Neutrophil (primary cell): ENCODE measurements at regions not wholly inside any gene's neighbourhood (a gene's known extent, or its start where the extent isn't known, plus 50 kb on each side); places are given as distances from the start of the nearest gene placed in this dataset.

Experiments used
- H3K27ac ChIP-seq: fragments of 200-600 bp; sonication (generic); 2 replicates; pipeline ENCODE4 v1.5.1; 2016; ENCODE audit warnings: mild to moderate bottlenecking, moderate library complexity
- H3K27me3 ChIP-seq: fragments of 200-600 bp; sonication (generic); 2 replicates; pipeline ENCODE4 v1.6.0; 2016; ENCODE audit warnings: mild to moderate bottlenecking
- H3K36me3 ChIP-seq: fragments of 200-600 bp; sonication (generic); 2 replicates; pipeline ENCODE4 v1.5.1; 2017
- H3K4me1 ChIP-seq, 2 experiments: fragments of 200-600 bp in 1 of 2; sonication (generic) in 1 of 2; 1 replicate in 1 of 2; 2 replicates in 1 of 2; pipeline versions ENCODE4 v1.5.1 to v1.6.1; 2013 to 2016; ENCODE audit warnings: low read depth in 1 of 2, low read length in 1 of 2, mild to moderate bottlenecking in 1 of 2, moderate library complexity in 1 of 2; ENCODE audit not compliant: control insufficient read depth in 1 of 2, insufficient read depth in 1 of 2
- H3K4me3 ChIP-seq, 2 experiments: fragments of 200-600 bp in 1 of 2; sonication (generic) in 1 of 2; 1 replicate in 1 of 2; 2 replicates in 1 of 2; pipeline ENCODE4 v1.5.1; 2013 to 2016; ENCODE audit warnings: low read depth in 1 of 2, low read length in 1 of 2, mild to moderate bottlenecking in 1 of 2, moderate library complexity in 1 of 2
- H3K9me3 ChIP-seq: fragments of 200-600 bp; sonication (generic); 2 replicates; pipeline ENCODE4 v1.5.1; 2016
- CTCF ChIP-seq: fragments of 200-600 bp; sonication (generic); IDR thresholded peaks from 2 replicates; pipeline ENCODE4 v1.5.1; 2016; ENCODE audit warnings: antibody characterized with exemption

DNA sequence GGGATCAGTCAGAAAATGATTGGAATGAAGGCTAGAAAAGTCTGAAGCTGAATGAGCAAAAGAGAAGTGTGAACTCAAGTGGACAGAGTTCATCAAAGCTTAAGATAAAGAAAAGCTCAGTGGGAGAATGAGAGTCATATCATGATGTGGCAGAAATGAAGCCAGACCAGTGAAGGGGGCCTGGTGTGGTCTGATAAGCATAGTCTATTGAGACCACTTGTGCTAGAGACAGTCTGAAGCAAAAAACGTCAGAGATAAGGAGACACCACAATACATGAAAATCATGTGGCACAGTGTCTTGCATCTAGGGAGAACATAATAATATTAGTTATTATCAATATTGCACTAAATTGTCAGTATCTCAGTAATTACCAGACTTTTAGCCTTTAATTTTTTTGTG, 601.5 kb downstream of the UTRN start:
- no peaks in the 10 kb centered on the region for H3K36me3 ChIP-seq
- no peaks in the 10 kb centered on the region for H3K27me3 ChIP-seq
- no peak overlapping the region for H3K4me3 ChIP-seq
- H3K27ac ChIP-seq = no peak overlapping the region
- no peak for TF ChIP-seq CTCF
- H3K4me1 ChIP-seq = no peaks in the 10 kb centered on the region
- no peaks in the 10 kb centered on the region for H3K9me3 ChIP-seq

GRCh38 chr6:144888621-144889020, 603.5 kb downstream of the UTRN start:
- TF ChIP-seq CTCF = no peak
- no peaks in the 10 kb centered on the region for H3K4me1 ChIP-seq
- H3K27me3 ChIP-seq = no peaks in the 10 kb centered on the region
- H3K36me3 ChIP-seq = no peaks in the 10 kb centered on the region
- no peak overlapping the region for H3K27ac ChIP-seq
- no peak overlapping the region for H3K4me3 ChIP-seq
- H3K9me3 ChIP-seq = no peaks in the 10 kb centered on the region

GRCh38 chr6:144893680-144894151, 608.6 kb downstream of the UTRN start:
- TF ChIP-seq CTCF = no peak
- no peak overlapping the region for H3K27ac ChIP-seq
- H3K4me1 ChIP-seq = peaks cover 0 to 4% of the 10 kb centered on the region in 2 experiments
- H3K4me3 ChIP-seq = no peak overlapping the region
- no peaks in the 10 kb centered on the region for H3K9me3 ChIP-seq
- H3K27me3 ChIP-seq = no peaks in the 10 kb centered on the region
- H3K36me3 ChIP-seq = no peaks in the 10 kb centered on the region

- H3K4me3 ChIP-seq = no peak overlapping the region
- H3K36me3 ChIP-seq = no peaks in the 10 kb centered on the region
- no peaks in the 10 kb centered on the region for H3K27me3 ChIP-seq
- TF ChIP-seq CTCF = no peak
- no peaks in the 10 kb centered on the region for H3K9me3 ChIP-seq
- peaks cover 0 to 9% of the 10 kb centered on the region in 2 experiments for H3K4me1 ChIP-seq
- no peak overlapping the region for H3K27ac ChIP-seq
These were observed 609.1 kb downstream of the UTRN start for GRCh38 chr6:144894240-144894639.

GRCh38 chr6:144895313-144896278, 610.5 kb downstream of the UTRN start:
- Histone ChIP-seq H3K27me3 (no peaks in the 10 kb centered on the region), H3K4me3 (no peak overlapping the region), H3K9me3 (no peaks in the 10 kb centered on the region), H3K36me3 (no peaks in the 10 kb centered on the region), H3K27ac (no peak overlapping the region), H3K4me1 (peaks cover 0 to 11% of the 10 kb centered on the region in 2 experiments)
- no peak for TF ChIP-seq CTCF
